ENCODE measurements at regions not wholly inside any gene's neighbourhood (a gene's known extent, or its start where the extent isn't known, plus 50 kb on each side); places are given as distances from the start of the nearest gene placed in this dataset.

DNA sequence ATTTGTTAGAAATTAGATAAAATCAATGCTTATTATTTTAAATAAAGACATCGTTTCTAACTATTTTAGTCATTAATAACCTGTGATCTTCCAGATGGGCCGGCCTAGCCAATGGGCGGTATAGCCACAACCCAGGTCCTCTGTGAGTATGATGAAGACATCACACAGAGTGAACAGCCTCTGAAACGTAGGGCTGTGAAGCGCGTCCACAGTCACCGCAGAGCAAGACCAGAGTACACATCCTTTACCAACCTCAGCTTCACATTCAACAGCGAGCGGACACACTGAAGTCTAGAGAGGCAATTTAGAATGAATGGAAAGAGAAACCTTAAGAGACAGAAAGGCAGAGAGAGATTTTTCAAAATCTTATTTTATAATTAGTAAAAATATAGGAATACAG is 125.0 kb upstream of the RPS6KA2 start:
- DNase-seq (no peak), ATAC-seq (no peak)
- Histone ChIP-seq H3K9me3 (no peaks in the 10 kb centered on the region), H3K4me1 (no peaks in the 10 kb centered on the region), H3K27ac (no peak overlapping the region), H3K27me3 (peaks cover 1 to 11% (median 2%) of the 10 kb centered on the region in 3 donors), H3K4me3 (no peak overlapping the region), H3K36me3 (no peaks in the 10 kb centered on the region)
- intact Hi-C loops (cut with DNase I; ENCODE audit: low total_unique reads) (no loop called here), in situ Hi-C loops (cut with MboI; ENCODE audit: low sequenced_read_pairs in 4 of 4) (no loop called here)
- no peak for TF ChIP-seq POLR2A (IDR thresholded peaks at IDR 0.05)
- TF ChIP-seq, protein P1, sequence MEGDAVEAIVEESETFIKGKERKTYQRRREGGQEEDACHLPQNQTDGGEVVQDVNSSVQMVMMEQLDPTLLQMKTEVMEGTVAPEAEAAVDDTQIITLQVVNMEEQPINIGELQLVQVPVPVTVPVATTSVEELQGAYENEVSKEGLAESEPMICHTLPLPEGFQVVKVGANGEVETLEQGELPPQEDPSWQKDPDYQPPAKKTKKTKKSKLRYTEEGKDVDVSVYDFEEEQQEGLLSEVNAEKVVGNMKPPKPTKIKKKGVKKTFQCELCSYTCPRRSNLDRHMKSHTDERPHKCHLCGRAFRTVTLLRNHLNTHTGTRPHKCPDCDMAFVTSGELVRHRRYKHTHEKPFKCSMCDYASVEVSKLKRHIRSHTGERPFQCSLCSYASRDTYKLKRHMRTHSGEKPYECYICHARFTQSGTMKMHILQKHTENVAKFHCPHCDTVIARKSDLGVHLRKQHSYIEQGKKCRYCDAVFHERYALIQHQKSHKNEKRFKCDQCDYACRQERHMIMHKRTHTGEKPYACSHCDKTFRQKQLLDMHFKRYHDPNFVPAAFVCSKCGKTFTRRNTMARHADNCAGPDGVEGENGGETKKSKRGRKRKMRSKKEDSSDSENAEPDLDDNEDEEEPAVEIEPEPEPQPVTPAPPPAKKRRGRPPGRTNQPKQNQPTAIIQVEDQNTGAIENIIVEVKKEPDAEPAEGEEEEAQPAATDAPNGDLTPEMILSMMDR (IDR thresholded peaks at IDR 0.05 in 4 of 5, conservative IDR thresholded peaks at IDR 0.05 in 1 of 5) = no peak

DNA sequence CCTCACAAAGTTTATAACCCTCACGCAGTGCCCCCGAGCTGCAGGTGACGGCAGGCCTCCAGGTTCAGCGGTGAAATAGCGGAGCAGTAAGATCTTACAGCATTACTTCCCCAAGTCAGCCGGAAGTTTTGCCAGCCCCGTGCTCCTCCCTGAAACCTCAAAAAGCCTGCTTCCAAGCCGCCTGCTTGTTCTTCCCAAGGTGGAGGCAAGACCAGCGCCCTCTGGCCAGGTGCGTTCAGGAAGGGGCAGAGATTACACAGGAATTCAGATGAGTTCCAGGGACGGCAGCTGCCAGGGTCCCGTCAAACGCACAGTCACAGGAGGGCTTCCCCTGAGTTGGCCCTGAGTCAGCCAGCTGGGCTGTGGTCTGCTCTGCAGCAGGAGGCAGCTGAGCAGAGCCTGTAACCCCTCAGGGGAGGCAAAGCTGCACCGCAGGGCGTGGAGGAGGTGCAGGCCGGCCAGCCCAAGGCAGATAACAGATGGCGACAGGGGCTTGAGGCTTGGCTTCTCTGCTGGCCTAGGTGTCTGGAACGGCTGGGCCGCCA is 124.1 kb upstream of the RPS6KA2 start:
- Histone ChIP-seq H3K27ac (no peak overlapping the region), H3K4me3 (no peak overlapping the region), H3K4me1 (no peaks in the 10 kb centered on the region), H3K9me3 (no peaks in the 10 kb centered on the region), H3K36me3 (no peaks in the 10 kb centered on the region), H3K27me3 (peaks cover 0 to 2% (median 0%) of the 10 kb centered on the region in 3 donors)
- TF ChIP-seq POLR2A (IDR thresholded peaks at IDR 0.05) = no peak
- TF ChIP-seq, protein P1 (IDR thresholded peaks at IDR 0.05 in 4 of 5, conservative IDR thresholded peaks at IDR 0.05 in 1 of 5) = no peak
- in situ Hi-C loops (cut with MboI; ENCODE audit: low sequenced_read_pairs in 4 of 4) = no loop called here
- DNase-seq (no peak), ATAC-seq (no peak)
- intact Hi-C loops (cut with DNase I; ENCODE audit: low total_unique reads) = no loop called here

DNA sequence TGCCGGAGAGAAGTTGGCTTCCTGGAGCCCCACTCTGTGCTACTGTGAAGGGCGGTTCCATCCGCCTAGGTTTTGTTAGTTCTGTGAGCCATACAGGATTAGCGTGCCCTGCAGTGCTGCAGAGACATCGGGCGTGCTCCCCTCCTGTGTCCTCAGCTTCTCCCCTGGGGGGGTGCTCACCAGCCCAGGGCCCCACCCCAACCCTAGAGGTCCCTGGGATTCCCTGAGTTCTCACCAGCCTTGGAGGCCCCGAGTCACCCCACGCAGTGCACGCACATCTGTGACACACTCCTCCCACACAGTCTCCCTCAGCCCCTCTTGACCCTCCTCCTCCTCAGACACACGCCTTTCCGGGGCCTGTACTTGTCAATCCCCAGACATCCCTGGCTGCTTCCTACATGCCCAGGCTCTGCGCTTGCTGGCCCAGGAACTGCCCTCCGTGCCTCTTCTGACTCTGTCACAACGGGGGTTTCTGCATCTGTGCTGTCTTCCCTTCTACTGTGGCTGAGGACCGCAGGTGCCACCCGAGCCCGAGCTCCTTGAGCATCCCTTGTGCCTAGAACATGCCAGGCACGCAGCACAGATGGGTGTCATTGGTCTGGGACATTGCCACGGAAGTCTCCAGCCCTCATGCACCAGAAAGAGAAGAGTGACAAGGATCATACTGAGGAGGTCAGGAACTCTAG is 123.2 kb upstream of the RPS6KA2 start:
- Histone ChIP-seq H3K9me3 (no peaks in the 10 kb centered on the region), H3K4me1 (no peaks in the 10 kb centered on the region), H3K36me3 (no peaks in the 10 kb centered on the region), H3K27ac (no peak overlapping the region), H3K27me3 (no peaks in the 10 kb centered on the region), H3K4me3 (no peak overlapping the region)
- intact Hi-C loops (cut with DNase I; ENCODE audit: low total_unique reads) = no loop called here
- DNase-seq (no peak), ATAC-seq (no peak)
- TF ChIP-seq, protein P1 (IDR thresholded peaks at IDR 0.05 in 4 of 5, conservative IDR thresholded peaks at IDR 0.05 in 1 of 5) = no peak
- TF ChIP-seq POLR2A (IDR thresholded peaks at IDR 0.05) = no peak
- in situ Hi-C loops (cut with MboI; ENCODE audit: low sequenced_read_pairs in 4 of 4) = no loop called here

DNA sequence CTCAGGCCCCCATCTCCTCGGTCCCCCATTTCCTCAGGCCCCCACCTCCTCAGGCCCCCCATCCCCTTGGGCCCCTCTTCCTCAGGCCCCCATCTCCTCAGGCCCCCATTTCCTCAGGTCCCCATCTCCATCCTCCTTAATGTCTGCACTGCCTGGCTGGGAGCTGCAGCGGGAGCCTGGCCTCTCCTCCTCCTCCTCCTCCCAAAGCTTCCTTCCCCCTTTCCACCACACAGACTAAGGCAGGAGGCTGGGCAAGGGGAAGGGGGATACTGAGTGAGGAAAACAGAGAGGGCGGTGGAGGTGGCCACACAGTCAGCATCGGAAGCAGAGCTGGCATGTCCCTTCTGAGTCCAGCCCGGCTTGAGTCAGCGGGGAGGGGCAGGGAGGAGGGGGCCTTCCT is 122.6 kb upstream of the RPS6KA2 start:
- no peak for TF ChIP-seq POLR2A (IDR thresholded peaks at IDR 0.05)
- TF ChIP-seq, protein P1 (IDR thresholded peaks at IDR 0.05 in 4 of 5, conservative IDR thresholded peaks at IDR 0.05 in 1 of 5) = no peak
- no peaks in the 10 kb centered on the region for H3K36me3 ChIP-seq
- intact Hi-C loops (cut with DNase I; ENCODE audit: low total_unique reads) (no loop called here), in situ Hi-C loops (cut with MboI; ENCODE audit: low sequenced_read_pairs in 4 of 4) (no loop called here)
- no peak for ATAC-seq
- no peak for DNase-seq
- H3K4me3 ChIP-seq = no peak overlapping the region
- H3K9me3 ChIP-seq = no peaks in the 10 kb centered on the region
- no peaks in the 10 kb centered on the region for H3K4me1 ChIP-seq
- no peaks in the 10 kb centered on the region for H3K27me3 ChIP-seq
- no peak overlapping the region for H3K27ac ChIP-seq
